PC-9 (cell line): ENCODE measurements at regions not wholly inside any gene's neighbourhood (a gene's known extent, or its start where the extent isn't known, plus 50 kb on each side); places are given as distances from the start of the nearest gene placed in this dataset.

Experiments
- EZH2 ChIP-seq: fragments of 200-600 bp; sonication (generic); IDR thresholded peaks from 2 replicates; pipeline ENCODE4 v1.8.0; 2017; ENCODE audit warnings: antibody characterized with exemption, low read depth
- TF ChIP-seq, protein P1 (sequence below): fragments of 200-600 bp; sonication (generic); conservative IDR thresholded peaks from 2 replicates; pipeline ENCODE4 v1.6.1; 2017; ENCODE audit warnings: mixed run types, antibody characterized with exemption, mild to moderate bottlenecking, moderate library complexity

- TF ChIP-seq, protein P1, sequence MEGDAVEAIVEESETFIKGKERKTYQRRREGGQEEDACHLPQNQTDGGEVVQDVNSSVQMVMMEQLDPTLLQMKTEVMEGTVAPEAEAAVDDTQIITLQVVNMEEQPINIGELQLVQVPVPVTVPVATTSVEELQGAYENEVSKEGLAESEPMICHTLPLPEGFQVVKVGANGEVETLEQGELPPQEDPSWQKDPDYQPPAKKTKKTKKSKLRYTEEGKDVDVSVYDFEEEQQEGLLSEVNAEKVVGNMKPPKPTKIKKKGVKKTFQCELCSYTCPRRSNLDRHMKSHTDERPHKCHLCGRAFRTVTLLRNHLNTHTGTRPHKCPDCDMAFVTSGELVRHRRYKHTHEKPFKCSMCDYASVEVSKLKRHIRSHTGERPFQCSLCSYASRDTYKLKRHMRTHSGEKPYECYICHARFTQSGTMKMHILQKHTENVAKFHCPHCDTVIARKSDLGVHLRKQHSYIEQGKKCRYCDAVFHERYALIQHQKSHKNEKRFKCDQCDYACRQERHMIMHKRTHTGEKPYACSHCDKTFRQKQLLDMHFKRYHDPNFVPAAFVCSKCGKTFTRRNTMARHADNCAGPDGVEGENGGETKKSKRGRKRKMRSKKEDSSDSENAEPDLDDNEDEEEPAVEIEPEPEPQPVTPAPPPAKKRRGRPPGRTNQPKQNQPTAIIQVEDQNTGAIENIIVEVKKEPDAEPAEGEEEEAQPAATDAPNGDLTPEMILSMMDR: no peak
- TF ChIP-seq EZH2: no peak
Observed at GRCh38 chr22:44591146-44591790, 93.2 kb upstream of the RTL6 start.
